ENCODE measurements at regions not wholly inside any gene's neighbourhood (a gene's known extent, or its start where the extent isn't known, plus 50 kb on each side); places are given as distances from the start of the nearest gene placed in this dataset.
"Not testable (repeated sequence)": the region's sequence is repeated elsewhere in the genome, so short reads cannot be mapped to it uniquely, and the experiment has no call there.

DNA sequence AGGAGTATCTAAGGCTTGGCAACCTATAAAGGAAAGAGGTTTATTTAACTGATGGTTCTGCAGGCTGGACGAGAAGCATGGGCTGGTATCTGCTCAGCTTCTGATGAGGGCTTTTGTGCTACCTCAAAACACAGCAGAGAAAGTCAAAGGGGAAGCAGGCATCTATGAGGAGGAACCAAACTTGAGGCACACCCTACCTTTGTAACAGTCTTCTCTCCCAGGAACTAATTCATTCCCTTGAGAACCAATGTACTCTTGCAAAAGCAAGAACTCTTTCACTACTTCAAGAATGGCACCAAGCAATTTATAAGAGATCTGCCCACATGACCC is 109.0 kb downstream of the CGGBP1 start:
- Mint-ChIP-seq H3K4me3 (no peak overlapping the region), H3K27me3 (peaks cover 13% of the 10 kb centered on the region), H3K9me3 (no peaks in the 10 kb centered on the region), H3K36me3 (ENCODE audit: low read depth) (no peaks in the 10 kb centered on the region), H3K27ac (no peak overlapping the region), H3K4me1 (no peaks in the 10 kb centered on the region)
- DNase-seq: no peak
- ChIA-PET POLR2A (no interaction called here), CTCF (no interaction called here)

DNA sequence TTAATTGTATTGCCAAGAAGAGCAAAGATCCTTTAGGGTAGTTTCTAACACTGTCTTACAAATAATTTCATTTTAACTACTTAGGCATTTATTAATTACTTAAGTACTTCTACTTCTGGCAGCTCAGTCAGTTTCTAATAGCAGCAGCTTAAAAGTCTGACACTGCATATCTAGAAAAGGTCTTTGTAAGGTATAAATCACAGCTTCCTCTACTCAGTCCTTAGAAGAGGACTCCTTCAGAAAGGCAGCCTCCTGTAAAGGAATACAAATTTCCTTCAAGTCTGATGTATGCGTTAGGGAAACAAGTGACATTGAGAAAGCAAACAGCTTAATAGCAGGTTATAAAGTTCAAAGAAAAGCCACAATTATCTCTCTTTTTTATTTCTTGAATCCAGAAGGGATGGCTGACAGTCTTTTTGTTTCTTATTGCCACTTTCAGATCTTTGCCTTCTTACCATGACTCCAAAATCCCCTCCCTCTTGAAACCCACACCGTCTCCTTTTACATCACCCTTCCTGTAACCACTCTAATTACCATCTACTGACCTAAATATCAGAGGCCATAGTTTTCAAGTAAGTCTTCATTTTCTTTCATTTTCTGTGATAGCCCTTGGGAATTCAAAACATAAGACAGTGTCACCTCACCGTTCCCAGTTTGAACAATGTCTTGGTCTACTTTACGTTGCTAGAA is 109.5 kb downstream of the CGGBP1 start:
- ChIA-PET CTCF (no interaction called here), POLR2A (no interaction called here)
- Mint-ChIP-seq H3K27me3 (peaks cover 13% of the 10 kb centered on the region), H3K4me1 (no peaks in the 10 kb centered on the region), H3K27ac (no peak overlapping the region), H3K4me3 (no peak overlapping the region), H3K9me3 (no peaks in the 10 kb centered on the region), H3K36me3 (ENCODE audit: low read depth) (no peaks in the 10 kb centered on the region)
- no peak for DNase-seq

DNA sequence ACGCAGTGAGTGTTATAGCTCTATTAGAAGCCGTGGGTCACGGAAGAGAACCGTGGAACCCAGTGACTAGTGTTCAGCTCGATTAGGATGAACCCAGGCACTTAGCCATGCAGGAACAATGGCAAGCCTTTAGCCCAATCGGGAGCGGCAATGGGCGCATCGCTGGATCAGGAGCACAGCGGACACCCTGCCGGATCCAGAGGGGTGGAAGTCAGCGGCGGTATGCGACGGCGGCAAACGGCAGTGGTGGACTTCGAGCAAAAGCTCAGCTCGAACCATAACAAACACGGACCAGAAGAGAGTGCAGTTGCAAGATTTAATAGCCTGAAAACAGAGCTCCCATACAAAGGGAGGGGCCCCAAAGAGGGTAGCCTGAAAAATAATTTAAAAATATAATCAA is 112.8 kb downstream of the CGGBP1 start:
- H3K9me3 Mint-ChIP-seq; H3K4me3 Mint-ChIP-seq; POLR2A ChIA-PET; H3K4me1 Mint-ChIP-seq; DNase-seq; H3K27ac Mint-ChIP-seq; CTCF ChIA-PET; H3K27me3 Mint-ChIP-seq; H3K36me3 Mint-ChIP-seq (ENCODE audit: low read depth): not testable (repeated sequence)

GRCh38 chr3:87942256-87942655 is 116.5 kb downstream of the CGGBP1 start:
- H3K4me1 Mint-ChIP-seq; H3K27ac Mint-ChIP-seq; DNase-seq; H3K27me3 Mint-ChIP-seq; POLR2A ChIA-PET; CTCF ChIA-PET; H3K4me3 Mint-ChIP-seq; H3K9me3 Mint-ChIP-seq; H3K36me3 Mint-ChIP-seq (ENCODE audit: low read depth): not testable (repeated sequence)

GRCh38 chr3:87924485-87924884 is 134.3 kb downstream of the CGGBP1 start:
- ChIA-PET CTCF (no interaction called here), POLR2A (no interaction called here)
- no peak for DNase-seq

DNA sequence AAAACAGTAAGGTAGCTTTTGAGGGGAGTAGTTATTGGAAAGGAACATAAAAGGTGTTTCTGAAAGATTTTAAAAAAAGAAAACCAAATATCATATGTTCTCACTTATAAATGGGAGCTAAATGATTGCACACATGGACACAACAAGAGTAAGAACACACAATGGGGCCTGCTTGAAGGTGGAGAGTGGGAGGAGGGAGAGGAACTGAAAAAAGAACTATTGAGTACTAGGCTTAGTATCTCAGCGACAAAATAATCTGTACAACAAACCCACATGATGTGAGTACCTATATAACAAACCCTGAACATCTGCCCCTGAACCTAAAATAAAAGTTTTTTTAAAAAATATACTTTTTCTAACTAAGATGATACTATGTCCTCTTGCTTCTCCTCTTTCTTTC is 138.3 kb downstream of the CGGBP1 start:
- CTCF ChIA-PET: interaction anchor here (0.5 kb wide), 1 partner anchor 30 kb away, joined by 4 read pairs; no protein-coding TSS in a partner anchor
- no peak overlapping the region for H3K27ac Mint-ChIP-seq
- no peak overlapping the region for H3K4me3 Mint-ChIP-seq
- POLR2A ChIA-PET: no interaction called here
- no peak for DNase-seq
- peaks cover 13% of the 10 kb centered on the region for H3K27me3 Mint-ChIP-seq
- peaks cover 9% of the 10 kb centered on the region for H3K9me3 Mint-ChIP-seq
- H3K4me1 Mint-ChIP-seq: no peaks in the 10 kb centered on the region
- no peaks in the 10 kb centered on the region for H3K36me3 Mint-ChIP-seq (ENCODE audit: low read depth)

More at GRCh38 chr3:87924485-87924884, 134.3 kb downstream of the CGGBP1 start:
- no peaks in the 10 kb centered on the region for H3K36me3 Mint-ChIP-seq (ENCODE audit: low read depth)
- no peaks in the 10 kb centered on the region for H3K4me1 Mint-ChIP-seq
- peaks cover 2% of the 10 kb centered on the region for H3K27me3 Mint-ChIP-seq
- H3K9me3 Mint-ChIP-seq: peaks cover 9% of the 10 kb centered on the region
- no peak overlapping the region for H3K27ac Mint-ChIP-seq
- H3K4me3 Mint-ChIP-seq: no peak overlapping the region

DNA sequence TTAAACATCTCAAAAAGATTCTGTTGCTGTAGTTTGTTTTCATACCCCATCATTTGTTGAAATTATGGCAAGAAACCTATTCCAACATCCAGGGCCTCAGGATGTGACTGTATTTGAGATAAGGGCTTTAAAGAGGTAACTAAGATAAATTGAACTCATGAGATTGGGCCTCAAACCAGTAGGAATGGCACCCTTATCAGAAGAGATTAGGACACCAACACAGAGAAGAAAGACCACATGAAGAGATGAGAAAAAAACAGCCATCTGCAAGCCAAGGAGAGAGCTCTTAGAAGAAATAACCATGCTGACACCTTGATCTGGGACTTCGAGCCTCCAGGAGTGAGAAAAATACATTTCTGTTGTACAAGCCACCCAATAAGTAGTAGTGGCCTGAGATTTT is 157.7 kb downstream of the CGGBP1 start:
- ChIA-PET POLR2A (no interaction called here), CTCF (no interaction called here)
- Mint-ChIP-seq H3K9me3 (no peaks in the 10 kb centered on the region), H3K27ac (no peak overlapping the region), H3K4me3 (no peak overlapping the region), H3K36me3 (ENCODE audit: low read depth) (no peaks in the 10 kb centered on the region), H3K27me3 (peaks cover 7% of the 10 kb centered on the region), H3K4me1 (no peaks in the 10 kb centered on the region)
- DNase-seq: no peak

DNA sequence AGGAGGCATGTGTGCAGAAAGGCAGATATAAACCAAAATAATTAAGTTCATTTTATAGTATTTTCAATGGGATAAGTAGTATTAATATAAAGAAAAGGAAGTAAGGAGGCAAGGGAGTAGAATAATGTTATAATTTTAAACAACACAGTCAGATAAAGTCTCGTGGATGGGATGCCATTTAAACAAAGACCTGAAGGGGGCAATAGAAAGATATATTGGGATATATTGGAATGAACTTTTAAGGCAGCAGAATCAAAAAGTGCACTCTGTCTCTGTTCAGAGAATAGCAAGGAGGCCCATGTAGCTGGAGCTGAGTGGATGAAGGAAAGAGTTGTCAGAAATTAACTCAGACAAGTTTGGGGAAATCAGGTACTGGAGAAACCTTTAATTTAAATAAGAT is 158.7 kb downstream of the CGGBP1 start:
- CTCF ChIA-PET: no interaction called here
- POLR2A ChIA-PET: no interaction called here
- H3K27ac Mint-ChIP-seq: no peak overlapping the region

DNA sequence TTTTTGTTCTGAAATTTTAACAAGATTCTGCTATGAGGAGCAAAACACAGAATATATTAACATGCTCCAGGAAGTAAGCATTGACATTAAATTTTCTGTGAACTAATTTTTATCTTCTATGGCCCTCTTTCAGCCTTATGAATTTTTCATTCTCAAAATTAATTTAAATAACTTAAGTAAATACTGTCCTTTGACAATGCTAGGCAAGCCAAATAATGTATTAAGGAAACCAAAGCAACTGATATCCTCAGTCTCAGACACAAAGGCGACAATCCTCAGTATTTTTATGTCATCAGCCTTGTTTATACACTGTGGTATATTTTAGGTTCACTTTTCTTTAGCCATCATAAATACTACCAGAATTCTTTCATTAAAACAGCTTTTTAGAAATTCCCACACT is 159.8 kb downstream of the CGGBP1 start:
- Mint-ChIP-seq H3K9me3 (no peaks in the 10 kb centered on the region), H3K4me1 (no peaks in the 10 kb centered on the region), H3K36me3 (ENCODE audit: low read depth) (no peaks in the 10 kb centered on the region), H3K4me3 (no peak overlapping the region), H3K27ac (no peak overlapping the region), H3K27me3 (peaks cover 6% of the 10 kb centered on the region)
- ChIA-PET CTCF (no interaction called here), POLR2A (no interaction called here)
- no peak for DNase-seq

More for the DNA sequence above, 158.7 kb downstream of the CGGBP1 start:
- DNase-seq: no peak
- H3K4me3 Mint-ChIP-seq: no peak overlapping the region
- H3K36me3 Mint-ChIP-seq (ENCODE audit: low read depth): no peaks in the 10 kb centered on the region
- no peaks in the 10 kb centered on the region for H3K9me3 Mint-ChIP-seq
- no peaks in the 10 kb centered on the region for H3K4me1 Mint-ChIP-seq
- peaks cover 7% of the 10 kb centered on the region for H3K27me3 Mint-ChIP-seq

DNA sequence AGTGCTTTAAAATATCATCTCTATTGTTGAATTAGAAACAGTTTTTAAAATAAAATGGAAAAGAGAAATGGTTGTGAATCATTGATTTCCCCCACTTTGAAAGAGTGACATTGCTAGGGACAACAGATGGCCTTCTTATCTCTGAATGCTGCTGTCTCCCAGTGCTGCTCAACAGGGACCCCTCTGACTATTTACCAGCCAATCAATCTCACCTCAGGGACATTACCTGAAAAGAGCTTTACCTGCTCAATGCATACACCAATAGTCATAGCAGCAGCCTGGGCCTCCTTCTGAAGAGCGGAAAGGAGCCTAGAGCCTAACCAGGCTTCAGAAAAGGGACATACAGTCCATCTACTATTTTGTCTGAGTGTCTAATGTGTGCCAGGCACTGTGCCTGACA is 162.8 kb downstream of the CGGBP1 start:
- POLR2A ChIA-PET: no interaction called here
- H3K27ac Mint-ChIP-seq: no peak overlapping the region
- CTCF ChIA-PET: interaction anchor here (0.9 kb wide), 1 partner anchor 115 kb away, joined by 3 read pairs; no protein-coding TSS in a partner anchor
- H3K4me3 Mint-ChIP-seq: no peak overlapping the region
- DNase-seq: no peak
- H3K4me1 Mint-ChIP-seq: no peaks in the 10 kb centered on the region
- H3K9me3 Mint-ChIP-seq: no peaks in the 10 kb centered on the region
- peaks cover 6% of the 10 kb centered on the region for H3K27me3 Mint-ChIP-seq
- no peaks in the 10 kb centered on the region for H3K36me3 Mint-ChIP-seq (ENCODE audit: low read depth)

DNA sequence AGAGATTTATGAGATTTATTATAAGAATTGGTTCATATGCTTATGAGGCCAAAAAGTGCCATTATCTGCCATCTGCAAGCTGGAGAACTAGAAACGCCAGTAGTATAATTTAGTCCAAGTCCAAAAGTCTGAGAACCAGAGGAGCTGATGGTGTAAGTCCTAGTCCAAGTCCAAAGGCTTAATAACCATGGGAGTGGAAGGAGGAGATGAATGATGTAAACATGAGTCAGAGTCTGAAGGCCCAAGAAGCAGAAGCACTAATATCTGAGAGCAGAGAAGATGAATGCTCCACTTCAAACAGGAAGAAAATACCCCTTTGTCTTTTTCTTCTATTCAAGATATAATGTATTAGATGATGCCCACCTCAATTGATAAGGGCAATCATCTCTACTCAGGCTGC is 185.7 kb downstream of the CGGBP1 start:
- Mint-ChIP-seq H3K27ac (no peak overlapping the region), H3K36me3 (ENCODE audit: low read depth) (no peaks in the 10 kb centered on the region), H3K4me3 (no peak overlapping the region), H3K4me1 (no peaks in the 10 kb centered on the region), H3K27me3 (no peaks in the 10 kb centered on the region), H3K9me3 (no peaks in the 10 kb centered on the region)
- CTCF ChIA-PET: no interaction called here
- POLR2A ChIA-PET: no interaction called here
- DNase-seq: no peak

DNA sequence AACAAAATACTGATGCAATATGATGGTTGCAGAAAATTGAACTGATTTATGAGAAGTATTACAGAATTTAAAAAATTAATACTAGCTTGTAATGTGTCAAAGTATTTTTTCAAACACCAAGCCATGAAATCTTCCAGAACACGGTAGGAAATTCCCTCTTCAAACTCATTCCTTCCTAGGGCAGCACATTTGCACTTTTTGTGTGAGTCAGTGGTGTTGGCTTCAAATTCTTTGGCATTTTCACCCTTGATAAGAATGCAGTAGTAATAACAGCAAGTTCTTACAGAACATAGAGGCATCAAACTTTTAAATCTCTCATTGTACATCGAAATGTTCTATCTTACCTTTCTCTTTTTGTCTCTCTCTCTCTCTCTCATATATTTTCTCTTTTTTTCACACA is 191.8 kb downstream of the CGGBP1 start:
- no peak overlapping the region for H3K4me3 Mint-ChIP-seq
- H3K27me3 Mint-ChIP-seq: peaks cover 2% of the 10 kb centered on the region
- H3K27ac Mint-ChIP-seq: no peak overlapping the region
- ChIA-PET POLR2A (no interaction called here), CTCF (no interaction called here)
- no peaks in the 10 kb centered on the region for H3K4me1 Mint-ChIP-seq
- no peak for DNase-seq
- H3K9me3 Mint-ChIP-seq: no peaks in the 10 kb centered on the region
- H3K36me3 Mint-ChIP-seq (ENCODE audit: low read depth): no peaks in the 10 kb centered on the region

- CTCF ChIA-PET: no interaction called here
These were observed 202.7 kb downstream of the CGGBP1 start for GRCh38 chr3:87856126-87856525.

DNA sequence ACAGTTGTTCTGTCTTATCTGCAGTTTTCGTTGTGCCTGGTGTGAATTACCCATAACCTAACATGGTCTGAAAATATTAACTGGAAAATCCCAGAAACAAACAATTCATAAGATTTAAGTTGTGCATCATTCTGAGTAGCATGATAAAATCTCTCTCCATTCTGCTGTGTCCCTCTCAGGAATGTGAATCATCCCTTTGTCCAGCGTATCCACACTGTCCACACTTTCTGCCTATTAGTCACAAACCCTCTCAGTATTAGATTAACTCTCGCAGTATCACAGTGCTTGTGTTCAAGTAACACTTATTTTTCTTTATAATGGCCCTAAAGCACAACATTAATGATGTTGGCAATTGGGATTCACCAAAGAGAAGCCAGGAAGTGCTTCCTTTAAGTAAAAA is 203.2 kb downstream of the CGGBP1 start:
- Mint-ChIP-seq H3K27ac (no peak overlapping the region), H3K4me3 (no peak overlapping the region), H3K36me3 (ENCODE audit: low read depth) (no peaks in the 10 kb centered on the region), H3K27me3 (no peaks in the 10 kb centered on the region), H3K4me1 (no peaks in the 10 kb centered on the region), H3K9me3 (no peaks in the 10 kb centered on the region)
- POLR2A ChIA-PET: no interaction called here
- DNase-seq: no peak
- CTCF ChIA-PET: no interaction called here

More at GRCh38 chr3:87856126-87856525, 202.7 kb downstream of the CGGBP1 start:
- no peaks in the 10 kb centered on the region for H3K9me3 Mint-ChIP-seq
- no peaks in the 10 kb centered on the region for H3K4me1 Mint-ChIP-seq
- POLR2A ChIA-PET: no interaction called here
- H3K4me3 Mint-ChIP-seq: no peak overlapping the region
- no peaks in the 10 kb centered on the region for H3K36me3 Mint-ChIP-seq (ENCODE audit: low read depth)
- H3K27ac Mint-ChIP-seq: no peak overlapping the region
- no peak for DNase-seq
- H3K27me3 Mint-ChIP-seq: no peaks in the 10 kb centered on the region

- ChIA-PET POLR2A (no interaction called here), CTCF (no interaction called here)
- H3K27me3 Mint-ChIP-seq: no peaks in the 10 kb centered on the region
- H3K27ac Mint-ChIP-seq: no peak overlapping the region
- H3K4me1 Mint-ChIP-seq: no peaks in the 10 kb centered on the region
- H3K4me3 Mint-ChIP-seq: no peak overlapping the region
- H3K36me3 Mint-ChIP-seq (ENCODE audit: low read depth): no peaks in the 10 kb centered on the region
- no peak for DNase-seq
- H3K9me3 Mint-ChIP-seq: no peaks in the 10 kb centered on the region
These were observed 203.6 kb downstream of the CGGBP1 start for GRCh38 chr3:87855211-87855610.

All from activated CD4-positive, alpha-beta memory T cell treated with anti-CD3 and anti-CD28 coated beads, Interleukin-2, amount 10 ng/mL, durations not matched to agents 7 days and 5 days (primary cell).